ENCODE measurements at regions not wholly inside any gene's neighbourhood (a gene's known extent, or its start where the extent isn't known, plus 50 kb on each side); places are given as distances from the start of the nearest gene placed in this dataset.
"Not testable (repeated sequence)": the region's sequence is repeated elsewhere in the genome, so short reads cannot be mapped to it uniquely, and the experiment has no call there.

DNA sequence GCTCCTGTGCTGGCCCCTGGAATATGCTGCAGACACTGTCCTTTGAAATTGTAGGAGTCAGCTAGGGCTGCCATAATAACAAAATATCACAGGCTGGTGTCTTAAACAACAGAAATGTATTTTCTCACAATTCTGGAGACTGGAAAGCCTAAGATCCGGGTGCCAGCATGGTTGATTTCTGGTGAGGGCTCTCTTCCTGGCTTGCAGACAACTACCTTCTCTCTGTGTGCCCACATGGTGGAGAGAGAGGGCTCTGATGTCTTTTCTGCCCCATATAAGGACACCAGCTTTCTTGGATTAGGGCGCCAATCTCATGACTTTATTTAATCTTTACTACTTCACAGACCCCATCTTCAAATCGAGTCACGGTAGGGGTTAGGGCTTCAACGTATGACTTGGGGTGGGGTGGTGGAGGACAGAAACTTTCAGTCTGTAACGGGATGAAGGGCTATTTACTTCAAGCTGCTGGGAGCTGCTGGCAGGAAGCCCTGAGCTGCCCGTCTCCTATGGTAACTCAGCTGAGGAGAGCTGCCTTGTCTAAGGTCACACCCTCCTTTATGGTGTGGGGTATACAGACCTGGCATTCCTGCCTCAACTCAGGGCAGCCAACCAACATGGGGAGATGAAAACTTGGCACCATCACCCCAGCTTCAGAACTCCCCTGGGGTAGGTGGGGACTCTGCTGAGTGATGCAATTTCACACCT, 142.9 kb upstream of the ZBED5 start:
- no peak for DNase-seq

- no peak for DNase-seq
Observed at GRCh38 chr11:10998674-10999073, 140.8 kb upstream of the ZBED5 start.

DNA sequence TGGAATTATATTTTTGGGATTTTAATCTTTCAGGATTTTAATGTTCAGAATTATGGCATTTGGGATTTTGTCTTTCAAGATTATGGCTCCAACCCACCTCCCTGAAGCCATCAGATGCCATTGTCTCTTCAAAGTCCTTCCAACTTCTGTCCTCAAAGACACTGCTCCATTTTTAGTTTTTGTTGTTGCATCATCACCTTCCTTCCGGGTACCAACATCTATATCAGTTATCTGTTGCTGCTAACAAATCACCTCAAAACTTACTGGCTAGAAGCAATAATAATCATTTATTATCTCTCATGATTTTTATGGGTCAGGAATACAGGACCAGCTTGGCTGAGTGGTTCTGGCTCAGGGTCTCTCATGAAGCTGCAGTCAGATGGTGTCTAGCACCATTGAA, 138.8 kb upstream of the ZBED5 start:
- DNase-seq, result no peak

- DNase-seq, result no peak
Observed at GRCh38 chr11:10993640-10994039, 135.8 kb upstream of the ZBED5 start.

- no peak for DNase-seq
Observed at GRCh38 chr11:10993186-10993585, 135.3 kb upstream of the ZBED5 start.

DNA sequence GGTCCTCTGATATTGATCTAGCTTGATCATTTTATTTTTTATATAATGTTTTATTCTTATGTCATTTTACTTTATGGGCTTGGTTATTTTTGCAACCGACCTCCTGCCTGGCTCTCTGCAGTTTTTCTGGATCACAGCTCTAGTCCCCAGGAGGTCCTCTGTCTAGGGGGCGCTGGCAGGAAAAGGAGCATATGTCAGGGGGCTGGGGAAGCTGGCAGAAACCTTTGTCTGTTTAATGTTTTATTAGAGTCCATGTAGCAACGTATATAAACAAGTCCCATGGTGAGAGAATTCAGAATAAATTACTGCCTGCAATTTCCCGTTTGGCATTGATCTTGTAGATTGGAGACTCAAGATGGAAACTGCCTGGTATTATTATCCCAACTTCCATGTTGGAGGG, 133.5 kb upstream of the ZBED5 start:
- DNase-seq, result no peak

- no peak for DNase-seq
Observed at GRCh38 chr11:10990637-10991193, 132.9 kb upstream of the ZBED5 start.

- DNase-seq, result no peak
Observed at GRCh38 chr11:10990160-10990559, 132.3 kb upstream of the ZBED5 start.

DNA sequence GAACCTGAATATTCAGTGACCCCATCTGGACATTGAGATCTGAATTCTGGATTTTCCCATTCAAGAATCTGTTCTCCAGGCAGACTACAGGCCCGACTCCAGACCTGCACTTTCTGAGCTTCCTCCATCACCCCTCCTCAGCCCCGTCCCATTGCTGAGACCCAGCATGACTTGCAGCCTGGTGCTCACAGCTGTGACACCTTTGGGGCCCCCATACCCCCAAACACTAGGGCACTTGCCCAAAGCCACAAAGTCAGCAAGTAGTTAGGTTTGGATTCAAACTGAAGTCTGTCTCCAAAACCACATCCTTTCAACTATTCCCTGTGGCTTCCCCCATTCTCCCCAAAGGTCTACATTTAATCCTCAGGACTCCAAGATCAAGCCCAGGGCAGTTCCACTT, 128.2 kb upstream of the ZBED5 start:
- no peak for DNase-seq

DNA sequence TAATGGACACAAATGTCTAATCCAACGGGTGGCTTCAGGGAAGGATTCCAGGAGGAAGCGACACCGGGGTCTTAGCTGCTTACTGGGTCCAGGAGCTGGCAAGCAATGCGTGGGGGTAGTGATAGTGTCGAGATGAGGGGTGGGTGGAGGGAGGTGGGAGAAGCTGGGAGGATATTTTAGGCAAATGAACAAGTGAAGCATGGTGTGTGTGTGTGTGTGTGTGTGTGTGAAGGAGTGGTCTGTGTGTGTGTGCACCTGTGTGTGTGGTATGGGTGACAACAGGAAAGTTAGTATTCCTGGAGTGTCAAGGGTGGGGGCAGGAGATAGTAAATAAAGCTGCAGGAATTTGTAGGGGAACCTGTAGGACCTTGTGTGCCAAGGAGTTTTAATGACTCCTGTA, 126.9 kb upstream of the ZBED5 start:
- no peak for DNase-seq

DNA sequence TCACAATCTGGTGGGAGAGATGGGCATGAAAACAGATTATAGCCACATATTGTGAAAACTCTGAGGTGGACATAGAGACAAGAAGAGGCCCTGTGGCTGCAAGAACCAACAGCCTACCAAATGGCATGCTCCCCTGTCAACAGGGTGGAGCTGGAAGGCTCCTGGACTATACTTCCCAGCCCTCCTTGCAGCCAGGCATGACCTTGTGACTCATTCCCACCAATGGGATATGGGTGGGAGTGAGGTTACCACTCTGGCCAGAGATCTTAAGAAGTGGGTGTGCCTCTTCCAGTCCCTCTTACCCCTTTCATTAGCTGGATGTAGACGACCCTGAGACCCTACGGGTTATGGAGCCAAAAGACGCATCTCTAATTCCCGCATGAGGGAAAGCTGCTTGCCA, 126.4 kb upstream of the ZBED5 start:
- DNase-seq, result no peak

DNA sequence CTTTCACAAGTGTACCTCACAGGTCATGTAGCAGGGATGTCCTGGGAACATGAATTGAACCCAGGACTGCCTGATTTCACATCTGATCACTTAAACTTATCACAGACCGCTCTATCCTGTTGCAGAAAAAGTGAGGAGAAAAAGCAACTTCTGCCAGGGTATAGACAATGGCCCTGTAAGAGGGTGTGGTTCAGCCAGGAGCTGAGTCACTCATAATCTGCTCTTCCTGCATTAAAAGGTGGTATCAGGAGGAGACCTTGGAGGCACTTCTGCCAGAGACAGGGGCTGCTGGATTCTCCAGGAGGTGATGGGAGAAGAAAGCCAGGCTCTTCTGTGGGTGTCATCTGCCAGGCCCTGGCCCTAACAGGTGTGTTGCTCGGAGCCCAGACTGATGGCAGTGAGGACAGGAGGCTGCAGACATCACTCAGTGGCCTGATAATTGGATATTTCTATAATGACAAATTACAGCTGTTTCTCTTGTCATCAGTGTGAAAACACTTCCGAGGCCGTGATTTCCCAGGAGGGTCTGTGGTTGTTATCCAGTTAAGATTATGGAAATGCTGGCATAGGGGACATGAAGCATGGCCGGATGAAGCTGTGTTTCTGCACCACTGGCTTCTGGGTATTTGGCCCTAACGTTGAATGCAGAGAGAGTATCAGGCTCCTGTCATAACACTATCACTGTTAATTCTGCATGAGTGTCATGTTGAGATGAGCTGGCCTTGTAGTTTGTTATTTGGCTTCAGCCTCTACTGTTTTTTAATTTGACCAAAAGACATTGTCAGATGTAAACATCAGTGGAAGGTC, 125.1 kb upstream of the ZBED5 start:
- no peak for DNase-seq

DNA sequence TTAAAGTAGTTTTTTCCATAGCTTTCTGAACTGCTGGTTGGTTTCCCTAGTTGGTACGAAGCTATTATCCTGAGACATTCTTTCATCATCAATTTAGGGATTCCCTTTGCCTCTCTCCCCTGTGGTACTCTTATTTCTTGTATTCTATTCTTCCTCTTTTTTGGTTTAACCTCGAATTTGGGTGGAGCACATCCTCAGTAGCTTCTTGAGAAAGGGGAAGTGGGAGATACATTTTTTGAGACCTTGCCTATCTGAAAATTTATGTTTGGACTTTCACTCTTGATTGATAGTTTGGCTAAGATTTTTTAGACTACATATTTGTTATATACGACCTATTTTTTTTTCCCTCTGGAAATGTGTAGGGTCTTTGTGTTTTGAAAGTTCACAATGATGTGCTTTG, 121.7 kb upstream of the ZBED5 start:
- no peak for DNase-seq

GRCh38 chr11:10978198-10978597, 120.3 kb upstream of the ZBED5 start:
- DNase-seq, result no peak

GRCh38 chr11:10975287-10975721, 117.5 kb upstream of the ZBED5 start:
- DNase-seq, result no peak

- no peak for DNase-seq
Observed at GRCh38 chr11:10973416-10973815, 115.6 kb upstream of the ZBED5 start.

DNA sequence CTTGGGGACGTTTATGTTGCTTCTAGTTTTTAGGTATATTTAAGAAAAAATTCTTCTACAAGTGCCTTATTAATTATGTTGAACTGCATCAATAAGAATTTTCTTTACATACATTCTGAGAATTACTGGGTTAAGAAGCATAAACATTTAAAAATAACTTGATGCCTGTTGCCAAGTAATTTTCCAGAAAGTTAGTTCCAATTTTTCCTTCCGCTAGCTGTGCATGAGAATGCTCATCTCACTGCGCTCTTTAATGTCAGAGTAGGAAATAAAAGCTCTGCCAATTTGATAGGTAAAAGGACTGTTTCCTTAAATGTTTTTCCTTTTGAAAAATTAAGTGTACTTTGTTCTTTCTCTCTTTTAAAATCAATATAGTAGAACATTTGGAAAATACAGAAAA, 113.1 kb upstream of the ZBED5 start:
- no peak for DNase-seq

DNA sequence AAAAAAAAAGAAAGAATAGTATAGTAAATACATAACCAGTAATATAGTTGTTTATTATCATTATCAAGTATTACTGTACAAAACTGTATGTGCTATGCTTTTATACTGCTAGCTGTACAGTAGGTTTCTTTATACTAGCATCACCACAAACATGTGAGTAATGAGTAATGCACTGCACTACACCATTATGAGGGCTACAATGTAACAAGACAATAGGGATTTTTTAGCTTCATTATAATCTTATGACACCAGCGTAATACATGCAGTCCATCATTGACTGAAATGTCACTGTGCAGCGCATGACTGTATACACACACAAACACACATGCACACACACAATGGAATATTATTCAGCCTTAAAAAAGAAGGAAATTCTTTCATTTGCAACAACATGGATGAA, 111.5 kb upstream of the ZBED5 start:
- DNase-seq, result no peak

GRCh38 chr11:10956884-10957283, 99.0 kb upstream of the ZBED5 start:
- DNase-seq, result not testable (repeated sequence)

- DNase-seq, result no peak
Observed at GRCh38 chr11:10955616-10956015, 97.8 kb upstream of the ZBED5 start.

DNA sequence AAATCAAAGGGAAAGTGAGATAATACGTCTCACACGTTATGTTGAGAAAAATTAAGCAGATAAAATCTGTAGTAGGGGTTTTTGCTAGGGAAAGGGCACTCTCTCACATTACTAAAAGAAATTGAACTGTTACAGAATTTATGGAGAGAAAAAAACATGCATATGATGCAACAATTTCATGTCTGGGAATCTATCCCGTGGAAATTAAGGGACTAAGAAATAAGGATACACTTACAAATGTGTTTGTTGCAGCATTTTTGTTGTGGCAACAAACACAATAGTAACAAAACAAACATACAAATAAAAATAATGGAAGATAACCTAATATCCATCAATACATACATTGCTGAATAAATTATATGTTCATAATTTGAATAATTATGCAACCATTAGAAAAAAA, 96.3 kb upstream of the ZBED5 start:
- DNase-seq, result no peak

GRCh38 chr11:10952872-10953271, 95.0 kb upstream of the ZBED5 start:
- DNase-seq, result no peak

DNA sequence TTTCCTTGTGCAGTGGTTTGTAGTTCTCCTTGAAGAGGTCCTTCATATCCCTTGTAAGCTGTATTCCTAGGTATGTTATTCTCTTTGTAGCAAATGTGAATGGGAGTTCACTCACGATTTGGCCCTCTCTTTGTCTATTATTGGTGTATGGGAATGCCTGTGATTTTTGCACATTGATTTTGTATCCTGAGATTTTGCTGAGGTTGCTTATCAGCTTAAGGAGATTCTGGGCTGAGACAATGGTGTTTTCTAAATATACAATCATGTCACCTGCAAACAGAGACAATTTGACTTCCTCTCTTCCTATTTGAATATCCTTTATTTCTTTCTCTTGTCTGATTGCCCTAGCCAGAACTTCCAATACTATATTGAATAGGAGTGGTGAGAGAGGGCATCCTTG, 90.1 kb upstream of the ZBED5 start:
- DNase-seq, result not testable (repeated sequence)

DNA sequence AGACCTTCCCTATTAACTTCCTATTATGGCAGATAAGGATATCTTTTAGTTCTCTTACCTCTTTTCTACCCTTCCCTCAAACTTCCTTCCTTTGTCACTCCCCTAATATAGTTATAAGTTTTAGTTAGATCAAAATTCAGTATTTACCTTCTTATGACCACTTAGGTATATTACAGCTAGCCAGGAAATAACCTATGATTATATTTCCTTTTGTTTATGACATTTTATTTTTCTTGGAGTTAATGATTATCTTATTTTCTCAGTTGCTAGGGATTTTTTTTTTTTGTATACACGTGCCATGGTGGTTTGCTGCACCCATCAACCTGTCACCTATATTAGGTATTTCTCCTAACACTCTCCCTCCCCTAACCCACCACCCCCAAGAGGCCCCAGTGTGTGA, 88.2 kb upstream of the ZBED5 start:
- DNase-seq, result no peak
